GM23338 (cell line): ENCODE measurements at regions not wholly inside any gene's neighbourhood (a gene's known extent, or its start where the extent isn't known, plus 50 kb on each side); places are given as distances from the start of the nearest gene placed in this dataset.

Experiments
- ATAC-seq: fragments of 200-7000 bp; cut with Tn5 transposase; 3 replicates; pipeline ENCODE4 v1.9.1; 2020
- DNase-seq: peaks from one replicate; pipeline ENCODE4 v3.0.0-alpha.2; 2015; ENCODE audit warnings: low spot score
- H2AFZ ChIP-seq: fragments of 200-600 bp; sonication (generic); 2 replicates; pipeline ENCODE4 v1.8.0; 2016; ENCODE audit warnings: antibody characterized with exemption, mild to moderate bottlenecking, moderate library complexity
- H3F3A ChIP-seq: fragments of 200-600 bp; sonication (generic); replicated peaks from 2 replicates; pipeline ENCODE4 v1.8.0; 2017; ENCODE audit warnings: antibody characterized with exemption, mixed run types, low read depth
- H3K27ac ChIP-seq: fragments of 200-600 bp; sonication (generic); 2 replicates; pipeline ENCODE4 v1.6.1; 2016; ENCODE audit warnings: low read depth
- H3K27me3 ChIP-seq: fragments of 200-600 bp; sonication (generic); 2 replicates; pipeline ENCODE4 v1.8.0; 2016; ENCODE audit warnings: mild to moderate bottlenecking, mixed run types, moderate library complexity; ENCODE audit not compliant: insufficient read depth
- H3K36me3 ChIP-seq: fragments of 200-600 bp; sonication (generic); 2 replicates; pipeline ENCODE4 v1.8.0; 2016; ENCODE audit warnings: mild to moderate bottlenecking; ENCODE audit not compliant: insufficient read depth
- H3K4me1 ChIP-seq: fragments of 200-600 bp; sonication (generic); 2 replicates; pipeline ENCODE4 v1.8.0; 2016; ENCODE audit warnings: mild to moderate bottlenecking, moderate library complexity; ENCODE audit not compliant: insufficient read depth
- H3K4me2 ChIP-seq: fragments of 200-600 bp; sonication (generic); 2 replicates; pipeline ENCODE4 v1.7.1; 2017; ENCODE audit warnings: mixed run types
- H3K4me3 ChIP-seq: fragments of 200-600 bp; sonication (generic); 2 replicates; pipeline ENCODE4 v1.6.1; 2016; ENCODE audit warnings: mixed run types
- H3K79me2 ChIP-seq: fragments of 200-600 bp; sonication (generic); replicated peaks from 2 replicates; pipeline ENCODE4 v1.8.0; 2017; ENCODE audit warnings: mild to moderate bottlenecking; ENCODE audit not compliant: insufficient read depth
- H3K9me2 ChIP-seq: fragments of 200-600 bp; sonication (generic); 2 replicates; pipeline ENCODE4 v1.8.0; 2017; ENCODE audit not compliant: insufficient read depth
- H4K20me1 ChIP-seq: fragments of 200-600 bp; sonication (generic); replicated peaks from 2 replicates; pipeline ENCODE4 v1.8.0; 2017; ENCODE audit warnings: mild to moderate bottlenecking; ENCODE audit not compliant: insufficient read depth
- H3K27ac Mint-ChIP-seq: 2 replicates; pipeline ENCODE4 v1.8.0; 2020; ENCODE audit warnings: inconsistent platforms, mild to moderate bottlenecking, moderate library complexity, mixed read lengths
- H3K27me3 Mint-ChIP-seq: 3 replicates; pipeline ENCODE4 v1.8.0; 2022; ENCODE audit warnings: low read depth, mild to moderate bottlenecking, moderate library complexity, mixed read lengths, inconsistent platforms; ENCODE audit not compliant: insufficient read depth, poor library complexity
- H3K36me3 Mint-ChIP-seq: 3 replicates; pipeline ENCODE4 v1.8.0; 2021; ENCODE audit warnings: low read depth, mild to moderate bottlenecking, inconsistent platforms, moderate library complexity, mixed read lengths
- H3K4me1 Mint-ChIP-seq: 3 replicates; pipeline ENCODE4 v1.8.0; 2020; ENCODE audit warnings: mild to moderate bottlenecking, inconsistent platforms, mixed read lengths
- H3K4me3 Mint-ChIP-seq: 3 replicates; pipeline ENCODE4 v1.8.0; 2021; ENCODE audit warnings: moderate library complexity, mild to moderate bottlenecking, inconsistent platforms, mixed read lengths
- H3K9me3 Mint-ChIP-seq: 3 replicates; pipeline ENCODE4 v1.8.0; 2020; ENCODE audit warnings: moderate library complexity, mild to moderate bottlenecking, inconsistent platforms, mixed read lengths
- CREB1 ChIP-seq: fragments of 250-450 bp; sonication (Bioruptor Pico); IDR thresholded peaks from 2 replicates; pipeline ENCODE4 v1.5.0; 2020; ENCODE audit warnings: low read depth, mild to moderate bottlenecking, moderate library complexity
- EZH2 ChIP-seq: fragments of 200-600 bp; sonication (generic); IDR thresholded peaks from one replicate; pipeline ENCODE4 v1.8.0; 2017; ENCODE audit warnings: antibody characterized with exemption, mild to moderate bottlenecking, low read depth; ENCODE audit not compliant: unreplicated experiment
- EZH2phosphoT487 ChIP-seq: fragments of 200-600 bp; sonication (generic); IDR thresholded peaks from one replicate; pipeline ENCODE4 v1.8.1; 2018; ENCODE audit warnings: antibody characterized with exemption; ENCODE audit not compliant: unreplicated experiment
- JUNB ChIP-seq: IDR thresholded peaks from one replicate; pipeline ENCODE4 v1.6.1; 2016; ENCODE audit warnings: antibody characterized with exemption; ENCODE audit not compliant: unreplicated experiment
- NANOG ChIP-seq: IDR thresholded peaks from 2 replicates; pipeline ENCODE4 v1.6.1; 2016; ENCODE audit warnings: antibody characterized with exemption, borderline replicate concordance
- POLR2AphosphoS5 ChIP-seq: IDR thresholded peaks from 2 replicates; pipeline ENCODE4 v1.6.1; 2016; ENCODE audit warnings: antibody characterized with exemption, low read depth
- STAT1 ChIP-seq: IDR thresholded peaks from one replicate; pipeline ENCODE4 v1.6.1; 2016; ENCODE audit warnings: antibody characterized with exemption; ENCODE audit not compliant: unreplicated experiment
- ZNF114 ChIP-seq: fragments of 250-450 bp; sonication (Bioruptor Pico); IDR thresholded peaks from 2 replicates; pipeline ENCODE4 v1.5.0; 2020; ENCODE audit warnings: mild to moderate bottlenecking, moderate library complexity
- ZNF331 ChIP-seq: fragments of 250-450 bp; sonication (Bioruptor Pico); IDR thresholded peaks from 2 replicates; pipeline ENCODE4 v1.5.0; 2020; ENCODE audit warnings: low read depth, mild to moderate bottlenecking, moderate library complexity
- TF ChIP-seq, protein P1 (sequence below), 2 experiments: fragments of 200-600 bp in 1 of 2; sonication (generic) in 1 of 2; conservative IDR thresholded peaks; 2 replicates each; pipeline versions ENCODE4 v1.5.1 to v1.6.1; 2016 to 2017; ENCODE audit warnings: antibody characterized with exemption in 2 of 2, low read depth in 2 of 2, mild to moderate bottlenecking in 2 of 2, moderate library complexity in 1 of 2
- TF ChIP-seq, protein P2 (sequence below): IDR thresholded peaks from one replicate; pipeline ENCODE4 v1.6.1; 2018; ENCODE audit warnings: antibody characterized with exemption; ENCODE audit not compliant: unreplicated experiment

DNA sequence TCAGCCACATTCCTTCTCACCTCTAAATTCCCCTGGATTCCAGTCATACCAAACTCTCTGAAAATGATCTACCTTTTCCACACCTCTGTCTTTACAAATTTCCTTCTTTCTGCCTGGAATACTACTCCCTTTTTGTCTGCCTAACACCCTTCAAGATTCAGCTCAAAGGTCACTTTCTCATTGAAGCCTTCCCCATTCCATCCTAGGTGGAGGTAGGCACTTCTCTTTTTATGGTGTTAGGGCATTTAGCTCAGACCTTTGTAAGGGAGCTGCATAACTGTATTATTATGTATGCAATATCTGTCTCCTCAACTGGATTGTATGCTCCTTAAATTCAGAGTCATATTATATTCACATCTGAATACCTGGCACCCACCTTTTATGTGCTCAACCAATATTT is 137.7 kb downstream of the RCHY1 start (continued):
- TF ChIP-seq, protein P1, sequence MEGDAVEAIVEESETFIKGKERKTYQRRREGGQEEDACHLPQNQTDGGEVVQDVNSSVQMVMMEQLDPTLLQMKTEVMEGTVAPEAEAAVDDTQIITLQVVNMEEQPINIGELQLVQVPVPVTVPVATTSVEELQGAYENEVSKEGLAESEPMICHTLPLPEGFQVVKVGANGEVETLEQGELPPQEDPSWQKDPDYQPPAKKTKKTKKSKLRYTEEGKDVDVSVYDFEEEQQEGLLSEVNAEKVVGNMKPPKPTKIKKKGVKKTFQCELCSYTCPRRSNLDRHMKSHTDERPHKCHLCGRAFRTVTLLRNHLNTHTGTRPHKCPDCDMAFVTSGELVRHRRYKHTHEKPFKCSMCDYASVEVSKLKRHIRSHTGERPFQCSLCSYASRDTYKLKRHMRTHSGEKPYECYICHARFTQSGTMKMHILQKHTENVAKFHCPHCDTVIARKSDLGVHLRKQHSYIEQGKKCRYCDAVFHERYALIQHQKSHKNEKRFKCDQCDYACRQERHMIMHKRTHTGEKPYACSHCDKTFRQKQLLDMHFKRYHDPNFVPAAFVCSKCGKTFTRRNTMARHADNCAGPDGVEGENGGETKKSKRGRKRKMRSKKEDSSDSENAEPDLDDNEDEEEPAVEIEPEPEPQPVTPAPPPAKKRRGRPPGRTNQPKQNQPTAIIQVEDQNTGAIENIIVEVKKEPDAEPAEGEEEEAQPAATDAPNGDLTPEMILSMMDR (conservative IDR thresholded peaks at IDR 0.05; ENCODE audit: low read depth in 2 of 2), result no peak
- TF ChIP-seq POLR2AphosphoS5, result no peak
- TF ChIP-seq, protein P2, sequence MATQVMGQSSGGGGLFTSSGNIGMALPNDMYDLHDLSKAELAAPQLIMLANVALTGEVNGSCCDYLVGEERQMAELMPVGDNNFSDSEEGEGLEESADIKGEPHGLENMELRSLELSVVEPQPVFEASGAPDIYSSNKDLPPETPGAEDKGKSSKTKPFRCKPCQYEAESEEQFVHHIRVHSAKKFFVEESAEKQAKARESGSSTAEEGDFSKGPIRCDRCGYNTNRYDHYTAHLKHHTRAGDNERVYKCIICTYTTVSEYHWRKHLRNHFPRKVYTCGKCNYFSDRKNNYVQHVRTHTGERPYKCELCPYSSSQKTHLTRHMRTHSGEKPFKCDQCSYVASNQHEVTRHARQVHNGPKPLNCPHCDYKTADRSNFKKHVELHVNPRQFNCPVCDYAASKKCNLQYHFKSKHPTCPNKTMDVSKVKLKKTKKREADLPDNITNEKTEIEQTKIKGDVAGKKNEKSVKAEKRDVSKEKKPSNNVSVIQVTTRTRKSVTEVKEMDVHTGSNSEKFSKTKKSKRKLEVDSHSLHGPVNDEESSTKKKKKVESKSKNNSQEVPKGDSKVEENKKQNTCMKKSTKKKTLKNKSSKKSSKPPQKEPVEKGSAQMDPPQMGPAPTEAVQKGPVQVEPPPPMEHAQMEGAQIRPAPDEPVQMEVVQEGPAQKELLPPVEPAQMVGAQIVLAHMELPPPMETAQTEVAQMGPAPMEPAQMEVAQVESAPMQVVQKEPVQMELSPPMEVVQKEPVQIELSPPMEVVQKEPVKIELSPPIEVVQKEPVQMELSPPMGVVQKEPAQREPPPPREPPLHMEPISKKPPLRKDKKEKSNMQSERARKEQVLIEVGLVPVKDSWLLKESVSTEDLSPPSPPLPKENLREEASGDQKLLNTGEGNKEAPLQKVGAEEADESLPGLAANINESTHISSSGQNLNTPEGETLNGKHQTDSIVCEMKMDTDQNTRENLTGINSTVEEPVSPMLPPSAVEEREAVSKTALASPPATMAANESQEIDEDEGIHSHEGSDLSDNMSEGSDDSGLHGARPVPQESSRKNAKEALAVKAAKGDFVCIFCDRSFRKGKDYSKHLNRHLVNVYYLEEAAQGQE, result no peak
- TF ChIP-seq JUNB, result no peak
- no peak for TF ChIP-seq ZNF331 (CRISPR knock-in tag)

DNA sequence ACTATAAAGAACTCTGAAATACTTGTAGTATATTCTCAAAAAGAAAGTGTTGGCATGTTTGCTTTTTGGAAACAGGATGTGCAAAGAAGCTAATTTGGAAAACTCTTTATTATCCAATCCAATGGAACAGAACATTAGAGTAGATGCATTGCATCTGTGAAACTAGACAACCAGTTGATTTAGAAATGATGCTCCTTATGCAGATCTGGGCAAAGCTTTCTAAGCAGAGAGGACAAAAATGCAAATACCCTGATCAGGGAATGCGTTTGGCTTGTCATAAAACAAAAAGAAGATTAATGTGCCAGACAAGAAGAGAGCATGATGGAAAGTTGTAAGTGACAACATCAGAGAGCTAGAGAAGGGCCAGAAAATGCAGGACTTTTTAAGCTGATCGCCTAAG is 142.3 kb downstream of the RCHY1 start:
- TF ChIP-seq POLR2AphosphoS5 (no peak), JUNB (no peak), CREB1 (no peak), EZH2phosphoT487 (no peak), ZNF331 (CRISPR knock-in tag) (no peak), EZH2 (no peak), NANOG (no peak), ZNF114 (CRISPR knock-in tag) (no peak), STAT1 (no peak)
- TF ChIP-seq, protein P1 (conservative IDR thresholded peaks at IDR 0.05; ENCODE audit: low read depth in 2 of 2), result no peak
- TF ChIP-seq, protein P2, result no peak
- Histone ChIP-seq H3K27me3 (no peaks in the 10 kb centered on the region), H3K9me2 (no peaks in the 10 kb centered on the region), H3K27ac (no peak overlapping the region), H3K4me2 (no peak overlapping the region), H3K79me2 (no peaks in the 10 kb centered on the region), H3K4me3 (no peak overlapping the region), H4K20me1 (no peaks in the 10 kb centered on the region), H2AFZ (no peak overlapping the region), H3K36me3 (no peaks in the 10 kb centered on the region), H3K4me1 (no peaks in the 10 kb centered on the region), H3F3A (no peaks in the 10 kb centered on the region)
- no peak overlapping the region for H3K27ac Mint-ChIP-seq
- H3K36me3 Mint-ChIP-seq, result no peaks in the 10 kb centered on the region
- no peak for DNase-seq
- H3K4me3 Mint-ChIP-seq, result no peak overlapping the region
- H3K27me3 Mint-ChIP-seq, result peaks cover 2% of the 10 kb centered on the region
- no peaks in the 10 kb centered on the region for H3K4me1 Mint-ChIP-seq
- no peaks in the 10 kb centered on the region; the same call in 2 of the 3 replicates for H3K9me3 Mint-ChIP-seq
- ATAC-seq, result no peak
